NCI-H69 (cell line): ENCODE measurements at regions not wholly inside any gene's neighbourhood (a gene's known extent, or its start where the extent isn't known, plus 50 kb on each side); places are given as distances from the start of the nearest gene placed in this dataset.

Experiments
- DNase-seq: peaks from one replicate; lab custom pipeline; 2025; lab: John Stamatoyannopoulos, UW

DNA sequence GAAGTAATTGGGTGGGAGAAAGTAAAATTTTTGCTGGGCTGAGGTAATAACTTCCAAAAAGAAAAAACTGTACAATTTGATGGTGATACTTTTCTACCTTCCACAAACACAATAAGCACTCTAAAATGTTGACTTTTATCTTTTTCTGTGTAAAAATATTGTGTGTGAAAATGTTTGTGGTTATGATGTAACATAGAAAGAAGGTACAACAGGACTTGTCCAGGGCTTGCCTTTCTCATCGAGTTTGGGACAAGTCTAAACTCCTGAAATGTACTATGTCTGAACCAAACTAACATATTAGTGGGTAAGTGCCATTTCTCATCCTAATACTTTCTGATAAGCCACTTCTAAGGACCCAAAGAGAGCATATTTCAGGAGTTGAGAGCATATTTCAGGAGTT is 174.2 kb upstream of the PDGFD start:
- DNase-seq = no peak

DNA sequence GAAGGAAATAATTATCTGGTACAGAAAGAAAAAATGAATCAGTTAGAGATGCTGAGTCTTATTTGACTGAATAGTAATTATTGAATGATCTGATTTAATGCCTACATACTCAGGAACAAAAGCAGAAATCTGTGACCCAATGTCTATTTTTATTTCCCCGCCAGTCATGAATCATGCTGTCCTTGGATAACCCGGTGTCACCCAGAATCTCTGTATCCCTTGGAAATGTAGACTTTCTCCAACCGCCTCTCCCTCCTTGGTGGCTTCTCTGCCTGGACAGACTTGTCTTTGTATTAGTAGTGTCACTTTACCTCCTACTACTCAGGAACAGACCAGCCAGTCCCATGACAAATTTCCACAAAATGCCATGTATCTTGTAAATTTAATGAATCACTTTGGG is 173.3 kb upstream of the PDGFD start:
- DNase-seq = no peak

DNA sequence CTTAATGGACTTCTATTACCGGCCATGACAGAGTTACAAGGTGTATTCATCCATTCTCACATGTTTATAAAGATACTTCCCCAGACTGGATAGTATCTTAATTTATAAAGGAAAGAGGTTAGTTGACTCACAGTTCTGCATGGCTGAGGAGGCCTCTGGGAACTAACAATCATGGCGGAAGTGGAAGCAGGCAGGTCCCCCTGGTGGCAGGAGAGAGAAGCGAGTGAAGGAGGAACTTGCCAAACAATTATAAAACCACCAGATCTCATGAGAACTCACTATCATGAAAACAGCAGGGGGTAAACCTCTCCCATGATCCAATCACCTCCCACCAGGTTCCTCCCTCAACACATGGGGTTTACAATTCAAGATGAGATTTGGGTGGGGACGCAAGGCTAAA is 170.0 kb upstream of the PDGFD start:
- peak; percentile 63 for DNase-seq

DNA sequence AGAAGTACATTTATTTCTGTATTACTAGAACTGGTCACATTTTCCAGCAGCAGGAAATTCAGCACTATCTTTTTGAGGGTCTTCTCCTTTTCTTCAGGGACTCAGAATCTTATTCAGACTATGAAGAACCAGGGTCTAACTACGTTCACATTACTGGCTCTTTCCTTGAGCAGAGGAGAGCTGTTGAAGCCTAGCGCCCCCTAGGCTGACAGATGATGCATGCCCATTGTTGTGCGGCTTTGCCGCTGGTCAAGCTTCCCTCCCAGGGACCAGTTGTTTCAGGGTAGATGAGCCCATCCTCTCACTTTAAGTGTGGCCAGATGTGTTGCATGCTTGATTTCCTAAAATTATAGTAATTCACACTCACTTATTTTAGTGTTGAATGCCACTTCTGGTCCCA is 168.2 kb upstream of the PDGFD start:
- DNase-seq = peak; percentile 75

DNA sequence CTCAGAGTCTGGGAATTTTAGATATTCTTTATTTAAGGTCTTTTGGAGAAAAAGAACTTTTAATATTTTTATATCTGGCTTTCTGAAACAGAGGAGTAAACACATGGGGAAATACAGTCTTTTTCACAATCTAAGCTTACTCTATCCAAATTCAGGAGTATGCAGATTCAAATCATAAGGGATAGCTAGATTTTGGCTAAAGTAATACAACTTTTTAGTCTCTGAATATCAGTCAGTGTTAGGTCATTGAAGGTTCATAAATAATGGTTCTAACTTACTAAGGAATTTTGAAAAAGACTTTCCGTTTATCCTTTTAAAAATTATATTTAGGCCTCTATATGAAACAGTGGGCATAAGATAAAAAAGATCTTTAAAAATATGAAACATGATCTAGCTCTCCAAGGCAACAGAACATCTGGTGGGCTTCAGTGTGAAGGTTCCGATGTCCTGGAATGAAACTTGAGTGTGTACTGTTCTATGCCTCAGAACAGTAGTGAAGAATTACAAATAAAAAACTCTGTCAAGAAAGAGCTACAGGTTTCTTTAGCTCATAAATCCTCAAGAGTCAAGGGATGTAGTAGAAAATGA is 165.2 kb upstream of the PDGFD start:
- DNase-seq = no peak

DNA sequence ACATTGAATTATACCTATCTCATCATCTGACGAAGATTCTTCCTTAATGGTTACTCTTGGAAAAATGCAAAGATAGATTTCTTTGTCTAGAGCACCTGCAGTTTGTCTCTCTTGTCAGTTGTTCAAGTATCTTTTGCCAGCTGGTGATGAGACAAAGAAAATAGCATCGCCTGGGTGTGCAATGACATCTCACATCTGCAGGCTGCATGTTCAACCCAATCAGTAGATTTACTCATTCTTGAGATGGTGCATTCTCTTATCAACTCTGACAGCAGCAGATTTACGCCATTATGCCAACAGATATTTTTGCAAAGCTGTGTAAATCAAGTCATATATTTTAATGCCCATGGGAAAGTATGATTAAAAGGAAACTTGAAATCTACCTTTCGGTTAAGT is 164.6 kb upstream of the PDGFD start:
- no peak for DNase-seq

DNA sequence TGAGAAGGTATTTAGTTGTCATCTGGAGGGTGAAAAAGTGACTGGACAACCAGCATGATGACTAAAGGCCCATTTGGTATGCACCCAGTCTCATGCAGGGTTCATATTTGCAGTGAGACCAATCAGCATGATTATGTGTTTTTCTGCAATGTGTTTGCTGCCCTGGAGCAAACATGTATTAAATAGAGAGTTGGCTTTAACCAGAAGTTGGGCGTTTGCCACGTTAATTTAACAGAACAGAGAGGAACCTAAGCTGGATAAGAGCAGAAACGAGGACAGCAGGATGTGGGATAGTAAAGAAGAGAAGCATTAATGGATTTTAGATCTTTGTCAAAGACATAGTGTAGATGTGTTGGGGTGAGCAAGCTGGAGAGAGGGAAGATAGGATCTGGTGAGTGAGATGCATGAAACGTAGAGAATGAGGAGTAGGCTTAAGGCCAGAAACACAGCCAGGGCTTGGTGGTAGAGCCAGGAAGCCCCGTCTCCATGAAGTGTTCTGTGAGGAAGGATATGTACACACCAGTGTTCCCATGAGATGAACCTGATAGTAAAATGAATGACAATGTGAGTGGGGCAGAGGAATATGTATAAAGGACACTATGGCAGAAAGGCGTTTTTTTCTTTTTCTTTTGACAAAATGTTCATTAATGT is 164.0 kb upstream of the PDGFD start:
- DNase-seq = no peak

DNA sequence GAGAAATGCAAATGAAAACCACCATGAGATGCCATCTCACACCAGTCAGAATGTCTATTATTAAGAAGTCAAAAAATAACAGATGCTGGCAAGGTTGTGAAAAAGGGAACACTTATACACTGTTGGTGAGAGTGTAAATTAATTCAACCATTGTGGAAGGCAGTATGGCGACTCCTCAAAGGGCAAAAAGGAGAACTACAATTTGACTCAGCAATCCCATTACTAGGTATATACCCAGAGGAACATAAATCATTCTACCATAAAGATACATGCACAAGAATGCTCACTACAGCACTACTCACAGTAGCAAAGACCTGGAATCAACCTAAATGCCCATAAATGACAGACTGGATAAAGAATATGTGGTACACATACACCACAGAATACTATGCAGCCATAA is 161.1 kb upstream of the PDGFD start:
- no peak for DNase-seq

DNA sequence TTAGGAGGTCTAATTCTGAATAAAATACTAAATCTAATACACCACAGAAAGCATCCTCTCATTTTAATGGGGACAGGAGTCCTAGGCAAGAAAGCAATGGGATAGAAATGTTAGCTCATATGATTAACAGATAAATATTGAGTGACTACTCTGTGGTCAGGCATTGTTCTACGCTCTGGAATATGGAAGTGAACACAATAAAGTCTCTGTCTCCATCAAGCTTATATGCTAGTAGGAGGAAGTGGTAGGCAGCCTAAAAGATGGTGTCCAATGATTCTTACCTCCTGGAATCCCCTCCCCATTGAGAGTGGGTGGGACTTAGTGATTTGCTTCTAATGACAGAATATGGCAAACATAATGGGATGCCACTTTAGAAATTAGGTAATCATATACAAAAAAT is 160.3 kb upstream of the PDGFD start:
- no peak for DNase-seq

DNA sequence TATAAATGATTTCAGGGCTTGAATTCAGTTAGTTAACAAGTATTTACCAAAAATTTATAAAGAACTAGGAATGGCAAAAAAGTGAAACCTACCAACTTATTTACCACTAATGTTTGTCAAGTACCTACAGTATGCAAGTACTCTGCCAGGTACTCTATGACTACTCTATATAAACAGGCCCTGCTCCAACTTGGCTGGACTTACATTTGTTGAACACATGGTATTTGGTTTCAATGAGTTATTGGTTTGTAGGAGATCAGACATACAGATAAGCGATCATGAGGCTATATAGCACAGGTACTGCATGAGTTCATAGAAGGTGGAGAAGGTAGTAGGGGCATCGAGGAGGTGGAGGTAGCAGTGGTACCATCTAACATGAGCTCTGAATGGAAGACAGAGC is 159.9 kb upstream of the PDGFD start:
- DNase-seq = no peak

DNA sequence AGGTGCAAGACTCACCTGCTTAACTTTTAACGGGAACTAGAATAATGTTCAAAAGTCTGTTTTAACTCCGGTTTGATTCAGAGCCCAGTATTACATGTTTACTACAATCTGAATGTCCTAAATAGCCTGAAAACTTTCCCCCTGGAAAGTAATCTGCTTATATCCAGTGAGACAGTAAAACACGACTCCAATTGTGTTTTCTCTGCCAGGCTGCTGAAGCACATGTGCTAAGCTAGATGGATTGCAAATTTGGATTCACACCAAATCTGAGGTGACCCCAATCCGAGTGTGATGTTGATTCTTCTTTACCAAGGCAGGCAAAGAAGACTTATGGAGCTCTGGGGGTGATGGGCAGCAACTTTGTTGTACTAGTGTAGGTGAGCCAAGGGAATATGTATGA is 158.7 kb upstream of the PDGFD start:
- peak; percentile 7 for DNase-seq

DNA sequence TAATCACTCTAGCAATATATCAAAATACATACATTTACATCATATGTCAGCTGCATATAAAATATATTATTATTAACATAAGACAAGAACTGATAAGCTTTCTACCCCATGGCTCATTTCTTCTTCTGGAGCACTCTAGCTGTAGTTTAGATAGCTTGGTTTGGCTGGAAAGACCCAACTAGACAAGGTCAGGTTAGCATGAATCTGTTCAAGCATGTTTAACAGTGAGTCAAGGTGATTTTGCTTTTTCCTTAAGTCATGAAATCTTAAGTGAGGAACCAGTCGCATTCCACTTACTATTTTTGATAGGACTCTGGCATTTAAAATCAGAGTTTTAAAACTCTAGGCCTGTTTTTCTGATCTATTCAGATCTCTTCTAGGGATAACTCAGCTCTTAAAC is 157.0 kb upstream of the PDGFD start:
- no peak for DNase-seq

DNA sequence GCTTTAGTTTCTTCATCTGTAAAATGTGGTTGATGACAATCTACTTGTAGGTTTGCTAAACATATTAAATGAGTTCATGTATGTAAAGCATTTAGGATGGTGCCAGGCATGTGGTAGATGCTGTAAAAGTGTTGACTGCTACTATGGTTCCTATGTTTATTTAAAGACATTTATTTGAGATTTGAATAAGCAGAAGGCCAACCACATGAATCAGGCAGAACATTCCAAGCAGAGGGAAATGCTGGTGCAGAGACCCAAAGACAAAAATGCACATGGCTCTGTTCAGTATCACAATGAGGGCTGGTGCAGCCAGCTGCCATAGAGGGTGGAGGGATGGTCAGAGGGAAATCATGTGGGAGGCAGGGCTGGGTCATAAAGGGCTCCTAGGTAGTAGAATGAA is 156.2 kb upstream of the PDGFD start:
- DNase-seq = no peak

DNA sequence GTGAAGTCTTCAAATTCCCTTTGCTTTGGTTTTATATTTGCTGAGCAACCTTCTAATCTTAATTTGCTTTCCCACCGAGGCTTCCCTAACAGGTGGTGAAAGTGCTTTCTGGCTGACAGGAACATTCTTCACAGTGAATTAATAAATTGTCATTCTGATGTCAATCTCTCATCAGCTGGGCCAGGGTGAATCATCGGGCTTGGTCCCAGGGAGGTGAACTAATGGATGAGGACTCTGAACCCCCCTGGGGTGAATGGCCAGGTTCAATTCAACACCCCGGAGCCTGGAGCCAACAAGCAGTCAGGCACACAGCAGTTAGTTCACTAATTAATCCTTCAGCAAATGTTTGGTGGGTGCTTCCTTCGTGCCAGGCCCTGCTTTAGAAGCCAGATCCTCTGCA is 155.4 kb upstream of the PDGFD start:
- peak; percentile 39 for DNase-seq

DNA sequence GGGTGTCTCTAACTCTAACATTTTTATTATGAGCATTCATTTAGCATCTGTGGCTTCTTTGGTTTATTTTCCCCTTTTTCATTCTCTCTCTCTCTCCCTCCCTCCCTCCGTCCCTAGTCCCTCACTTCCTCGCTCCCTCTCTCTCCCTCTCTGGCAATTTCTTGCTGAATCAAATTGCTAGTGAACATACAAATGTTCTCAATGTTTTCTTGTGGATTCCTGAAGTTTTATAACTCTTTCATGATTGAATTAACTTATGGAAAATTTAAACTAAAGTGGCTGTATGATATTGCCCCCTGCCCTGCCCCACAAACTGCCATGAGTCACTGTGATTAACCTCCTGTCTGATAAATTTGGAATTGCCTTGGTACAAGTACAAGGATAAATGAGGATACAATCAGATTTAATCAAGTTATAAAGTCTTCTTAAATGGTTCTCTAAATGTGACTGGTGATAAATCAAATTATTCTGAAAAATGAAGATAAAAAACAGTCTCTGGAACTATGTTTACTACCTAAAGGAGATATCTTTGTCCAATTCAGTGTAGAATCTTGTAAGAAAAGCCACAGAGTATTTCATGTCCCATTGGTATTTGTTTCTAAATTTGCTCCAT is 143.0 kb upstream of the PDGFD start:
- no peak for DNase-seq

DNA sequence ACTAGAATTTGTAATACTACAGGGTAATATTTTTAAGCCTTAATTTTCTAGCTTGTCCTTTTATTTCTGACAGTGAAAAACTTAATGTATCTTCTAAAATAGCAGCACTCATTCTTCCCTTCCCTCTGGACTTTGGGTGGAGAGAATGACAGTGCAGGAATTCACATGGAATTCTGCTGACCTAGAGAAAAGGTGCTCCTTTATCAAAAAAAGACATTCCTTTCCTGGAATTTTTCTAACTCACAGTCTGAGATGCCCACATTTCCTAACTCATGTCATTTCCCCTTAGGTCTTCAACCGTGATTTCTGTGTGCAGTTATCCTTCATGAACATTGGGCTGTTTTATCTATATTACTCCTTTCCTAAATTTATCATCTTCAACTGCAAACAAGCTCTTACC is 137.8 kb upstream of the PDGFD start:
- DNase-seq = no peak

DNA sequence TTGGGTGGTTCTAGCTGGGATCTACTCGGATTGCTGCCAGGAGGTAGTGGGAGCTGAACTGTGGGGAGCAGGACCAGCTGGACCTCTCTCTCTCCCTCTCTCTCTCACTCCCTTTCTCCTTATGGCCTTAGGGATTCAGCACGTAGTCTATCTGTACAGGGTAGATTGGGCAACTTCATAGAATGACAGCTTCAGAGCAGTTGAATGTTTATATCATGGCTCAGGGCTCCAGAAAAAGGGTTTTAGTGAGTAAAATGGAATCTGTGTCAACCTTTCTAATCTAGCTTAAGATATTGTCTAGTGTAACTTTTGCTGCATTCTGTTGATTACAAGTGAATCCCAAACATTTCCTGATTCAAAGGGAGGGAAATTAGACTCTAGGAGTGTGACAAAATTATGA is 127.7 kb upstream of the PDGFD start:
- no peak for DNase-seq

DNA sequence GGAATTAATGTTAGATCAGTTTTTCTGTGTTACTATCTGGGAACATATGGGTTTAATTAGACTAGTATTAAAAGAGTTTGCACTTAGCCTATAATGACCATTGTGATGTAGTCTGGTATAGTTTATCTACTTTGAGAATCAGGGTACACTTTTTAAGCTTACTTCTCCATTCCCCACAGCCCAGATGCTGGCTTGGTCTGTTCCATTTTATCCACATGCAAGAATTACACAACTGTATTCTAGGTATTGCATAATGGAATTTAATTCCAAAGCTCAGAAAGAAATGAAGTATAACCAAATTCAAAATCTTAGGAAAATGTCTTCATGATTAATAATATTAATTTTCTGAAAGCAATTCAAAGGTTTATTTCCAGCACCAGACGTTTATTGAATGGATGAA is 122.2 kb upstream of the PDGFD start:
- no peak for DNase-seq

DNA sequence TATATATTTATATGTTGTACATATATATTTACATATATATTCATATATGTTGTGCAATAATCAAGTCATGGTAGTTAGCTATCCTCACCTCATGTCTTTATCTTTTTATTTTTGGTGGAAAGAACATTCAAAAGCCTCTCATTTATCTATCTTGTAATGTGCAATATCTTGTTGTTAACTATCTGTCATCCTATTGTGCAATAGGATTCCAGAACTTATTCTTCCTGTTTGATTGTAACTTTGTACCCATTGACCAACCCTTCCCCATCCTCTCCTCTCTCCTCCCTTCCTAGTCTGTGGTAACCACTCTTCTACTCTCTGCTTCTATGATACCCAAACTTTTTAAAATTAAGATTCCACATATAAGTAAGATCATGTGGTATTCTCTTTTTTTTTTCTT is 115.6 kb upstream of the PDGFD start:
- no peak for DNase-seq

DNA sequence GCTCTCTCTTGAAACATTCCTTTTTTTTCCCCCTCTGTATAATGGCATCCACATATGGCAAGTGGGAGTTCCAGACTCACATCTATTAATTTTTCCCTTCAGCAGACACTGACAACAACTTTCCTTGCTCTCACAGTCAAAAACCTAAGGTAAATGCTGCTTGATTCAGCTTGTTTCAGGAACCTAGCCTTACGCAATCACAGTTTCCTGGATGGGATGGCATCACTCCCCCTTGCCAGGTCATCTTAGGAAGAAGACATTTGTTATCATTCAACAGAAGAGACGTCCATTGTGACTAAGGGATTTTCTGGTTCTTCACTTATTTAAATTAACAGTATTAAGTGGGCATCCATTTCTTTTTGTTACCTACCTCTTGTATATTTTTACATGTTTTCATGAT is 112.0 kb upstream of the PDGFD start:
- DNase-seq = no peak

DNA sequence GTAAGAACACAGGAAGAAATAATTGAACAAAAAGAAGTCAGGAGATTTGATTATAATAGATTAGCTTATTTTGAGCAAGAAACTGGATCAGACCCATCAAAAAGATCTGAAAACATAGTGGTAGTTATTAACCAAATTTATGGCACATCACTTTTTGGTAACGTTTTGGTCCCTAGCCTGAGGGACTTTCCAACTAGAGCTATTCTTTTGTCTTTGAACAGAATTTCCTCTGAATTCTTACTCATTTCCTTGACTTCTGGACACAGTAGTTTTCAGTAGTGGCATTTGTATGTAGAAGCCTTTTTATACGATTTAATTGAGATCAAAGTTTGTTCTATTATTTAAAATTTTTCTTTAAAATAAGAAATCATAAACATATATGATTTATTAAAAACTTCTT is 96.5 kb upstream of the PDGFD start:
- DNase-seq = no peak

DNA sequence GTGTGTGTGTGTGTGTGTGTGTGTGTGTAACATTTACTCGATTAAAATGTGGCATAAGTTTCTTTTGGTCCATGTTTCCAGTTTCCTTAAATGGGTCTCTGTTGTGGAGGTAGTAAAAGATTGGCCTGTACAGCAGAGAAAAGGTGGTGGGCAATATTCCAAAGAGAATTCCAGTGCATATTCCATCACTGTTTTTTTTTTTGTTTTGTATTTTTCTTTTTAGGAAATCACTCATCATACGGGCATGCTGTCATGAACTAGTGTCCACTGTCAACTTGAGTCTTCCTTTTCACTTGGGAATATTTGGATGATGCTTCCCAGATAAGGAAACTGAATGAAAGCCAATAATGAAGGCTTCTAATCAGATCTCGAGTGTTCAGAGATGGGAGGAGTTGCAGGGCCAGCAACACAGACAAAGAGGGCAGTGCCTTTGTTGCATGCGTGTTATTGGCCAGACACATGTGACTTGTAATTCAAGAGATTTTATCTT is 95.2 kb upstream of the PDGFD start:
- DNase-seq = no peak

DNA sequence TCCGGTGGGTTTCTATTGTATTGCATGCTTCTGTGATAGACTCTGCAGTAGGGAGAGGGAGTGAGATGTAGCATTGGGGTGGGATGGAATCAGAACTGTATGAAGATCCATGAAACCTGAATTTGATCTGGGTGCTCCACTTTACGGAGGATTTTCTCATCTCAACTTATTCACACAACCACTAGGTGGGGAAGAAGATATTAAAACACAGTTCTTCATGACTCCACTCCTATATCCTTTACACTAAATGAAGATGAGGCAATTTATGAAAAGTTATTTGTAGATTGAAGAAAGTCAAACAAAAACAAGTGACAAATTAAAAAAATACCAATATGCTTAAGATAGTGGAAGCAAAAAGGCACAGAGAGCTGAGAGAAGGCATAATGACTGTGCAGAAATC is 92.6 kb upstream of the PDGFD start:
- DNase-seq = no peak

DNA sequence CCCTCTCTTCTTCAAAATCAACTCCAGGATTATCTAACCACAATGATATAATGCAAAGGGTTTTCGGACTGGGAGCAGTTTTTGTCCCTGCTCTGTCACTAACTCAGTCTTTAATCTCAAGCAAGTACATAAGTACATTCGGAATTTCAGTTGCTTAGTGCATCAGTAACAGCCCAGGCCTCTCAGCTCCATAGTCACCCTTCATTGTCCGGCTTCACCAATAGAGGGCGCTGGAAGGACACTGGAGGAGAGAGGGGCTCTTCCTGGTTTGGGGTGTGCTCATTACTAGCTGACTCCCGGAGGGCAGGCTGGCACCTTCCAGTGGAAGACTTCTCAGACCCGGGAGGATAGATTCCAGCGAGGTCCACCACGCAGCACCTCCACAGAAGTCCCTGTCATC is 90.4 kb upstream of the PDGFD start:
- DNase-seq = peak; percentile 67
